ENCODE measurements at regions not wholly inside any gene's neighbourhood (a gene's known extent, or its start where the extent isn't known, plus 50 kb on each side); places are given as distances from the start of the nearest gene placed in this dataset.
A peak's percentile ranks its signal among the peaks of the same experiment; 100 is the strongest.

DNA sequence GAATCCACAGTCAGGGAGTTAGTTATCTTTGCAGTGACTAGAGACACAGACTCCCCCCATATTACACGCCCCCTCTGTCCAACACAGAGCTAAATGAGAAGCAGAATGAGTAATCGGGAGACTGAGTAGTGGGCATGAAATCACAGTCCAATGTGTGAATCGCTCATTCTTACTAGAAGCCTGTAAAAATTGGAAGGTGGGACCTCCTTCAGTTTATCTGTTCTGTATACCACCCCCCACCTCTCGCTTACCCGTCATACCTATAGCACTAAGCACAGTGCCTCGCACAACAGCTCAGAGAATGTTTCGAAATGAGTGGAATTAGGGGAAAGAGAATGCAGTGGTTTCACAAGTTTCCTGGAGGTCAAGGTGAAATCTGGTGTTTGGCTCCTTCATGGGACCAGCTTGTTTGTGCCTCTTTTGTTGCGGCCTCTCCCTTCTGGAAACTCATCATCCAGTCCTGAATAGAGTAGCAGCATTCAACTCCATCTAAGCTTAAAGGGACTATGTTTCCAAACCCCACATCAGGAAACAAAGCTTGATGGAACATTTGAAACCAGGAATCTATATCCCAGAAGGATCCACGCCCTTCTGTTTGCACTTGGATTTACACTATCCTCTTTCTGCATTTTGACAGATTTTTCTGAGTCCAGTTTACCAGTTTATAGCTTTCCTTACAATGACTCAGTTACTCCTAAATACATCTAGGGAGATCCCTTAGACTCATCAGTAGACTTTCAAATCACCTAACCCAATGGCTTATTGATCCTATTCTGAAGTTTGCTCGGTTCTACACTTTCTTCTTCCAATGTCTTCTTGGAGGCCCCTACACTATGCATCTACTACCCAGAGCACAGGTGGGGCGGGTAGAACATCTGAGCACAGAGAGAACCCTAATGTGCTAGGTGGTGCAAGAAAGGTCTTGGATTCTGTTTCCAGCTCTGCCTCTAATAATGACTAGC, 59.2 kb upstream of the PIM1 start:
- H3K36me3 Mint-ChIP-seq (ENCODE audit: low read depth, unreplicated experiment): no peaks in the 10 kb centered on the region
- H4K20me1 ChIP-seq (ENCODE audit: insufficient read depth, low read length): no peaks in the 10 kb centered on the region
- H3K27me3 ChIP-seq (ENCODE audit: insufficient read depth, low read length): no peaks in the 10 kb centered on the region
- H3K27ac Mint-ChIP-seq (ENCODE audit: unreplicated experiment): peak overlapping the region; percentile 66
- FAIRE-seq: no peak
- no peak overlapping the region for H3K4me3 Mint-ChIP-seq (ENCODE audit: unreplicated experiment)
- H3K9ac ChIP-seq (ENCODE audit: low read length): no peak overlapping the region
- H3K36me3 ChIP-seq (ENCODE audit: insufficient read depth, low read length): no peaks in the 10 kb centered on the region
- H3K79me2 ChIP-seq (ENCODE audit: insufficient read depth, low read length): no peaks in the 10 kb centered on the region
- no peak for TF ChIP-seq EZH2 (IDR thresholded peaks at IDR 0.05; ENCODE audit: insufficient read depth, low read length)
- TF ChIP-seq, protein P1, sequence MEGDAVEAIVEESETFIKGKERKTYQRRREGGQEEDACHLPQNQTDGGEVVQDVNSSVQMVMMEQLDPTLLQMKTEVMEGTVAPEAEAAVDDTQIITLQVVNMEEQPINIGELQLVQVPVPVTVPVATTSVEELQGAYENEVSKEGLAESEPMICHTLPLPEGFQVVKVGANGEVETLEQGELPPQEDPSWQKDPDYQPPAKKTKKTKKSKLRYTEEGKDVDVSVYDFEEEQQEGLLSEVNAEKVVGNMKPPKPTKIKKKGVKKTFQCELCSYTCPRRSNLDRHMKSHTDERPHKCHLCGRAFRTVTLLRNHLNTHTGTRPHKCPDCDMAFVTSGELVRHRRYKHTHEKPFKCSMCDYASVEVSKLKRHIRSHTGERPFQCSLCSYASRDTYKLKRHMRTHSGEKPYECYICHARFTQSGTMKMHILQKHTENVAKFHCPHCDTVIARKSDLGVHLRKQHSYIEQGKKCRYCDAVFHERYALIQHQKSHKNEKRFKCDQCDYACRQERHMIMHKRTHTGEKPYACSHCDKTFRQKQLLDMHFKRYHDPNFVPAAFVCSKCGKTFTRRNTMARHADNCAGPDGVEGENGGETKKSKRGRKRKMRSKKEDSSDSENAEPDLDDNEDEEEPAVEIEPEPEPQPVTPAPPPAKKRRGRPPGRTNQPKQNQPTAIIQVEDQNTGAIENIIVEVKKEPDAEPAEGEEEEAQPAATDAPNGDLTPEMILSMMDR (IDR thresholded peaks at IDR 0.05; ENCODE audit: insufficient read depth, low read depth, low read length): no peak
- no peak overlapping the region for H3K4me2 ChIP-seq (ENCODE audit: low read length)
- no peak overlapping the region for H3K4me3 ChIP-seq (ENCODE audit: insufficient read depth, low read depth, low read length)
- H2AFZ ChIP-seq (ENCODE audit: low read depth, low read length): no peak overlapping the region
- peaks cover 8% of the 10 kb centered on the region for H3K4me1 Mint-ChIP-seq (ENCODE audit: low read depth, unreplicated experiment)
- no peak overlapping the region for H3K27ac ChIP-seq (ENCODE audit: low read depth, low read length)
- no peaks in the 10 kb centered on the region for H3K4me1 ChIP-seq (ENCODE audit: insufficient read depth, low read length)
- DNase-seq (ENCODE audit: low read depth): no peak
- no peaks in the 10 kb centered on the region for H3K9me3 ChIP-seq (ENCODE audit: insufficient read depth, low read depth, low read length)
- H3K9me3 Mint-ChIP-seq (ENCODE audit: unreplicated experiment): peaks cover 3% of the 10 kb centered on the region
- H3K27me3 Mint-ChIP-seq (ENCODE audit: low read depth, unreplicated experiment): no peaks in the 10 kb centered on the region

DNA sequence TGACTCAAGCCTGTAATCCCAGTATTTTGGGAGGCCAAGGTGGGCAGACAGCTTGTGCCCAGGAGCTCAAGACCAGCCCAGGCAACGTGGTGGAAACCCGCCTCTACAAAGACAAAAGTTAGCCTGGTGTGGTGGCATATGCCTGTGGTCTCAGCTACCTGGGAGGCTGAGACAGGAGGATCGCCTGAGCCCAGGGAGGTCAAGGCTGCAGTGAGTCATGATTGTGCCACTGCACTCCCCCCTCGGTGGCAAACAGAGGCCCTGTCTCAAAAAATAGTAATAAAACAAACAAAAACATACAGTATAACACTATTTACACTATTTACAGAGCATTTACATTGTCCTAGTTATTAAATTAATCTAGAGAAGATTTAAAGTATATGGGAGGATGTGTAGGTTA, 56.0 kb upstream of the PIM1 start:
- Histone ChIP-seq H4K20me1 (ENCODE audit: insufficient read depth, low read length) (no peaks in the 10 kb centered on the region), H3K4me1 (ENCODE audit: insufficient read depth, low read length) (no peaks in the 10 kb centered on the region), H2AFZ (ENCODE audit: low read depth, low read length) (no peak overlapping the region), H3K9ac (ENCODE audit: low read length) (no peak overlapping the region), H3K4me3 (ENCODE audit: insufficient read depth, low read depth, low read length) (no peak overlapping the region), H3K79me2 (ENCODE audit: insufficient read depth, low read length) (no peaks in the 10 kb centered on the region), H3K27me3 (ENCODE audit: insufficient read depth, low read length) (no peaks in the 10 kb centered on the region), H3K36me3 (ENCODE audit: insufficient read depth, low read length) (no peaks in the 10 kb centered on the region), H3K4me2 (ENCODE audit: low read length) (no peak overlapping the region), H3K27ac (ENCODE audit: low read depth, low read length) (no peak overlapping the region), H3K9me3 (ENCODE audit: insufficient read depth, low read depth, low read length) (no peaks in the 10 kb centered on the region)
- FAIRE-seq (no peak), DNase-seq (ENCODE audit: low read depth) (no peak)
- Mint-ChIP-seq H3K4me3 (ENCODE audit: unreplicated experiment) (no peak overlapping the region), H3K27ac (ENCODE audit: unreplicated experiment) (no peak overlapping the region), H3K9me3 (ENCODE audit: unreplicated experiment) (peaks cover 3% of the 10 kb centered on the region), H3K27me3 (ENCODE audit: low read depth, unreplicated experiment) (no peaks in the 10 kb centered on the region), H3K36me3 (ENCODE audit: low read depth, unreplicated experiment) (peaks cover 2% of the 10 kb centered on the region), H3K4me1 (ENCODE audit: low read depth, unreplicated experiment) (peaks cover 8% of the 10 kb centered on the region)
- TF ChIP-seq, protein P1 (IDR thresholded peaks at IDR 0.05; ENCODE audit: insufficient read depth, low read depth, low read length): no peak
- TF ChIP-seq EZH2 (IDR thresholded peaks at IDR 0.05; ENCODE audit: insufficient read depth, low read length): no peak

DNA sequence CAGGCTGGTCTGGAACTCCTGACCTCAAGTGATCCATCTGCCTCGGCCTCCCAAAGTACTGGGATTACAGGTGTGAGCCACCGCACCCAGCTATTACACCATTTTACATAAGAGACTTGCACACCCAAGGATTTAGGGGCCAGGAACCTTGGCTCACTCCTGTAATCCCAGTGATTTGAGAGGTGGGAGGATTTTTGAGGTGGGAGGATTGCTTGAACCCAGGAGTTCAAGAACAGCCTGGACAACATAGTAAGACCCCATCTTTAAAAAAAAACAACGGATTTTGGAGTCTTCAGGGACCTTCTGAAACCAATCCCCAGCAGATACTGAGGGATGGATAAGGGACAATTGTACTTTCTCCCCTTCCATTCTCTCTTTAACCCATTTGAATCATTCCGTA, 55.3 kb upstream of the PIM1 start:
- H3K27me3 ChIP-seq (ENCODE audit: insufficient read depth, low read length): no peaks in the 10 kb centered on the region
- no peak overlapping the region for H3K27ac Mint-ChIP-seq (ENCODE audit: unreplicated experiment)
- TF ChIP-seq EZH2 (IDR thresholded peaks at IDR 0.05; ENCODE audit: insufficient read depth, low read length): no peak
- TF ChIP-seq, protein P1 (IDR thresholded peaks at IDR 0.05; ENCODE audit: insufficient read depth, low read depth, low read length): no peak
- no peaks in the 10 kb centered on the region for H3K27me3 Mint-ChIP-seq (ENCODE audit: low read depth, unreplicated experiment)
- H3K4me2 ChIP-seq (ENCODE audit: low read length): no peak overlapping the region
- H3K4me3 ChIP-seq (ENCODE audit: insufficient read depth, low read depth, low read length): no peak overlapping the region
- H3K9ac ChIP-seq (ENCODE audit: low read length): no peak overlapping the region
- H2AFZ ChIP-seq (ENCODE audit: low read depth, low read length): no peak overlapping the region
- H3K4me1 Mint-ChIP-seq (ENCODE audit: low read depth, unreplicated experiment): peaks cover 8% of the 10 kb centered on the region
- DNase-seq (ENCODE audit: low read depth) (no peak), FAIRE-seq (no peak)
- H3K4me3 Mint-ChIP-seq (ENCODE audit: unreplicated experiment): no peak overlapping the region
- H3K4me1 ChIP-seq (ENCODE audit: insufficient read depth, low read length): no peaks in the 10 kb centered on the region
- H3K36me3 Mint-ChIP-seq (ENCODE audit: low read depth, unreplicated experiment): peaks cover 2% of the 10 kb centered on the region
- no peaks in the 10 kb centered on the region for H3K9me3 ChIP-seq (ENCODE audit: insufficient read depth, low read depth, low read length)
- no peaks in the 10 kb centered on the region for H4K20me1 ChIP-seq (ENCODE audit: insufficient read depth, low read length)
- H3K36me3 ChIP-seq (ENCODE audit: insufficient read depth, low read length): no peaks in the 10 kb centered on the region
- peaks cover 3% of the 10 kb centered on the region for H3K9me3 Mint-ChIP-seq (ENCODE audit: unreplicated experiment)
- H3K79me2 ChIP-seq (ENCODE audit: insufficient read depth, low read length): no peaks in the 10 kb centered on the region
- H3K27ac ChIP-seq (ENCODE audit: low read depth, low read length): no peak overlapping the region
